GM19463 (cell line): ENCODE measurements at regions not wholly inside any gene's neighbourhood (a gene's known extent, or its start where the extent isn't known, plus 50 kb on each side); places are given as distances from the start of the nearest gene placed in this dataset.
"Not testable (repeated sequence)": the region's sequence is repeated elsewhere in the genome, so short reads cannot be mapped to it uniquely, and the experiment has no call there.

Experiments used
- ATAC-seq: cut with Tn5 transposase; IDR thresholded peaks from one replicate; pipeline ENCODE4 v1.9.1; 2021; ENCODE audit warnings: mild to moderate bottlenecking, moderate library complexity; ENCODE audit not compliant: unreplicated experiment

- no peak for ATAC-seq
Measured at GRCh38 chr7:85285527-85285926, 98.7 kb upstream of the SEMA3D start.

DNA sequence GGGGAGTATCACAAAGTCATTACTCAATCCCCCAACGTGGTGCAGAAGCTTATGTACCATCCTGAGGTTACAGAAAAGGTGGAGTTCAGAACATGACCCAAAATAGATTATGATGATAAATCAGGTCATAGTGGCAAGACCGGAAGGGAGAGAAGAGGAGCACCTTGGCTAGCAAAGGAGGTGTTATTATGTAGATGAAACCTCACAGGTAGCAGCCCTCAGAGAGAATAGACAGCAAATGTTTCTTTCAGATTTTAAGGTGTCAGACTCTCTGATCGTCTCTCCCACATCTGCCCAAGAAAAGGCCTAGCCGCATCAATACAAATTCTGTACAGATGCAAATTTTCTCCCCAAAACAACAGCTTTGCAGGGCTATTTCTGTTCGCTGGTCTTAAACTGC, 88.3 kb upstream of the SEMA3D start:
- no peak for ATAC-seq

DNA sequence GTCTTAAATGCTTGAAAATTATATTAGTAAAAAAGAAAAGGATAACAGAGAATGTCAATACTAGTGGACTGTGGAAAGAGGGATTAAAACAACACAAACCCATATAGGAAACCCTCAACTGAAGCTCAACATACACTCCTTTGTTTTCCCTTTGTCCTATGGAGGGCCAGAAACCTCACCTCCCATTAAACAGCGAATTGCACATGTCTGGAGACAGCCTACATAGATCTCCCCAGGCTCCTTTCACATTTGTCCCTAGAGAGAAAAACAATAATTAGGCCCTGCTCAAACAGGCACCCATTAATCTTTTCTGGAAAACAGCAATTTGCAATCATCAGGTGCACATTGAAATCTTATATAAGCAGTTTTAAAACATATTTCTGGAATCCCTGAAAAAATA, 87.6 kb upstream of the SEMA3D start:
- ATAC-seq = no peak

- no peak for ATAC-seq
Measured at GRCh38 chr7:85262891-85263290, 76.0 kb upstream of the SEMA3D start.

DNA sequence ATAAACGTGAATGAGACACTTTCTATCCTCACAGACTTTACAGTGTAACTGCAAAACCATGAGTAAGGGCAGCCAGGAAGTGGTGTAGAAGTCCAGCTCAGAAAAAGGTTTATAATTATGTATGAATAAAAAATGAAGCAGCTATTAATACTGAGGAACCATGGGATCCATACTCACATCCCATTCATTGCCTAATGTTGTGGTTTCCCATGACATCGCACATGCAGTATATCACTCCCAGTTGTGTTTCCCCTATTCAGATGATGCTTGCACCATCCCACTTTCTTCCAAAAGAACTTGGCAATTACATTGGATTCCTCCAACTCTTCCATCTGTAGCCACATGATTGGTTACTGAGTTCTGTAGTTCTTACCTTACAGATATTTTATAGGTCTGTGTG, 74.5 kb upstream of the SEMA3D start:
- ATAC-seq = no peak

- ATAC-seq = not testable (repeated sequence)
Measured at GRCh38 chr7:85249787-85250186, 62.9 kb upstream of the SEMA3D start.

GRCh38 chr7:85239109-85239508, 52.3 kb upstream of the SEMA3D start:
- ATAC-seq = no peak

GRCh38 chr7:85237721-85238120, 50.9 kb upstream of the SEMA3D start:
- ATAC-seq = no peak
